ENCODE measurements at regions not wholly inside any gene's neighbourhood (a gene's known extent, or its start where the extent isn't known, plus 50 kb on each side); places are given as distances from the start of the nearest gene placed in this dataset.

DNA sequence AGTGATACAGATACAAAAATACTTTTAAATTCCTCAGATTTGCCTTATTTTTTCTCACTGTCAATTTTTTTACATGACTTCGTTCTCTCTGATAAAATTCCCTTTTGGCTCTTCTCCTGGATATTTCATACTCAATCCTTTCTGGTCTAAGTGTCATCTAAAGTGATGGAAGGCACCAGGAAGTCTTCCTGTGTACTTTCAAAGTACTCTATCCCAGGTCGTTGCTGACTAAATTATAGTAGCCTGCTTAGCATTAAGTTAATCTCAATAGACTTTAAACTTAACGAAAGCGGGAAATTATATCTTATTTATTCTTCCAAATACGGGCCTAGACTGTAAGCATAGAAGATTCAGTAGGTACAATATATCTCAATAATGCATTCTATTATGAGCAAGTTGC is 67.8 kb downstream of the CASP12 start:
- no peak for DNase-seq

DNA sequence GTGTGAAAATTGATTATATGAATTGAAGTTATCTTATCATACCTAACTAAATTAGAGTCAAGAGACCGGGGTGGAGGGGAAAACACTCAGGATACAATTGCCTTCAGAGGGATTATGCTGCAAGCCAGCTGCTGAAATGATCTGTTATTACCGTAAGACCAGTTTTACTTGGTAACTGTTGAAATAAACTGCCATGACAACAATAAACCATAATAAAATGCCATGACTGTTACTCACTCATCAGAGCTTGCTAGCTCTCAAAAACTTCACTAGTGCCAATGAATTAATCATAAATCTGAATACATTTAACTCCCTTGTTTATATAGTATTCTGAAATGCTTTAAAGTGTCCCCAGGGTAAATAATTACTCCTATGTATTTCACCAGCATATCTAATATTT is 68.2 kb downstream of the CASP12 start:
- DNase-seq: no peak

- DNase-seq: no peak
These were observed 71.5 kb downstream of the CASP12 start for GRCh38 chr11:104826772-104827171.

- no peak for DNase-seq
These were observed 74.6 kb downstream of the CASP12 start for GRCh38 chr11:104823657-104824056.

DNA sequence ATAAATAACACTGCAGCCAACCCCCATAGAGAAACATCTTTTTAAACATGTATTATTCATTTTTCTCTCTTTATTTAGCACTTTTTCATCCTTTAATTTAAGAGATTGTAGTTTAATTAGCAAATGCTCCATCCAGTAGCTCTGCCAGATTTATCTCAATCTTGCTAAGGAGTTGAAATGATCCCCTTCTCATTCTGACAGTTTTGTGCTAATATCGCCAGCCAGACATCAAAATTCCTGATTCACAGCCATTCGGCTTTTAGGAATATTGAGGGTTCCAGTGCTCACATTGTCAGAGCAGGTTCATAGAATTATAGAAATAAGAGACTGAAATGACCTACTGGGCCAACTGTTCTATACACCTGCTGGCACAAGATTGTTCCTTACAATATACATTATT is 77.8 kb downstream of the CASP12 start:
- DNase-seq: no peak

GRCh38 chr11:104819603-104820002 is 78.7 kb downstream of the CASP12 start:
- no peak for DNase-seq

- no peak for DNase-seq
These were observed 79.2 kb downstream of the CASP12 start for GRCh38 chr11:104819107-104819506.

GRCh38 chr11:104817973-104818372 is 80.3 kb downstream of the CASP12 start:
- no peak for DNase-seq

GRCh38 chr11:104813532-104813931 is 84.7 kb downstream of the CASP12 start:
- no peak for DNase-seq

GRCh38 chr11:104812103-104812788 is 86.0 kb downstream of the CASP12 start:
- no peak for DNase-seq

- DNase-seq: no peak
These were observed 94.5 kb downstream of the CASP12 start for GRCh38 chr11:104803776-104804175.

- no peak for DNase-seq
These were observed 99.0 kb downstream of the CASP12 start for GRCh38 chr11:104799251-104799650.

- no peak for DNase-seq
These were observed 99.5 kb downstream of the CASP12 start for GRCh38 chr11:104798789-104799188.

- DNase-seq: no peak
These were observed 102.0 kb downstream of the CASP12 start for GRCh38 chr11:104796301-104796700.

DNA sequence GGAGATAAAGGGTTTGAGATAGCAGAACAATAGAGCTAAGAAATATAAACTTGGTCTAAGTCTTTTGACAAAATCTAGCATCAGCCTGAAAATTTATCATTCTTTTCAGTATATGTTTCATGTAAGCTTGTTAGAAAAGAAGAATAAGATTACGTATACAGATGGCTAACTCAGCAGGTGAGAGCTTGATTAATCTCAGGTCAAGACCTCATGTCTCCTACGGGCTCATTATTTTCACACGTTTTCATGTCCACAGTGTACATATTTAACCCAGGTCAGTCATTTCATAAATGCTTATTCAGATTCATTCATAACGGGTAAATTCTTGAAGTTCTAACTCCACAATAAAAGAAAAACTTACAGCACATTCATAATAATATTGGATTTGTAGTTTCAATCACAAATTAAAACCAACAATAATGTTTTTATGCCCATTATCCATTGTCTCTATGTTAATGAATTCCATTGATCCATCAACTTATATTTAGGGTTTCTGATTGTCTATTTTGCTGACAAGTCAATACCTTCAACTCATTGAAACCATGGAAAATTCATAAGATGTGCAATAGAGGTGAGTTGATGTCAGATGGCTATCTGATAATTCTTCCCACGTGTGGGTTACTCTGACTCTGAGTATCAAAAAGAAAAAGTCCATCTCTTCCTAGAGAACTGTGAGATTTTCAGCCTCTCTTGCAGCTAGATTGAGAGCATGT is 102.6 kb downstream of the CASP12 start:
- no peak for DNase-seq

- no peak for DNase-seq
These were observed 105.4 kb downstream of the CASP12 start for GRCh38 chr11:104792861-104793260.

DNA sequence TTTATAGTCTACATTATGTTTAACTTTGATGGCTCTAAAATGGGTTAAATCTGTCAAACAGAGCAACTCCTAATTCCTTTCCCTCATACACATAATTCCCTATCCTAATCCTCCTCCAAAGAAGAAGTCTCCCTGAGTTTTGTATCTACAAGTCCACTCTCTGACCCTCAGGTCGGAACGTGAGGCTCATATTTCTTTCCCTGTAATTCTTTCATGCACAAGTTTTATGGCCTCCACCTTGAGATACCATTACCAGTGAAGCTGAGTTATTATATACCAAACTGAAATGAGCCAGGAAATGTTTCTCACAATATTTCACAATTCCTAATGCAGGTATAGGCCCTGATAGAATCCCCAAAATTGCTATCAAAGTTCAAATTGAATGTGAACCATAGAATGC is 106.4 kb downstream of the CASP12 start:
- no peak for DNase-seq

DNA sequence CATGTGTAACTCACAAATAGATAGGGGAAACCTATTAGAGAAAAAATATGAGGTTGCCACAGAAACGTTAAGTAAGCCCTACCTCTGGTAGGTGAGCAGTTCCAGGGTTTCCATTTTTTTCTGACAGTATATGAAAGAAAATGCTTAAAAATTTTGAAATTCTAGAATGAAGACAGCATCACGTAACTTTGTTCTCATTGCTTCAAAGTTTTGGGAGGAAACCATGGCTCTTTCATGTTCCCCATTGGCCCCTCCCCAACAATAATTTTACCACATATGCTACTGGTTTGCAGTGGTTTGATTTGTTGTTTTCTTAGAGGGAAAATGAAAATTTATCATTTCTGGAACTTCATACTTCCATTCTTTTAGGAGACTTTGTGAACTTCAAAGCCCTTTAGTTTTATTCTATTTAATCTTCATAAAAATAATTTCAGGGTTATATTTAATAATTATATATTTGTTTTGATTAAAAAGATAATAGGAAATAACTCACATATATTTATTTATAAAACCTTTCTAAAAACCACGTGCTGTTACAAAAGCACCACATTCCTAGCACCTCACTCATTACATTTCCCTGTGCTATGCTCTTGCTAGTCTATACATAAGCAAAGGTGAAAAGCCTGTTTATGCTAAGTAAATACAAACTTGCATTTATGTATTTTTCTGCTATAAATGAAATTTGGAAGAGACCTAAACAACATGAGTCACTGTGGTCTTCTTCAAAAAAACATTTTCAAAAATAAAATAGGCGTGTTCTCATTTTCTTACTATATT is 113.4 kb downstream of the CASP12 start:
- DNase-seq: no peak

- DNase-seq: no peak
These were observed 115.0 kb downstream of the CASP12 start for GRCh38 chr11:104783241-104783640.

GRCh38 chr11:104782377-104782754 is 115.9 kb downstream of the CASP12 start:
- no peak for DNase-seq

DNA sequence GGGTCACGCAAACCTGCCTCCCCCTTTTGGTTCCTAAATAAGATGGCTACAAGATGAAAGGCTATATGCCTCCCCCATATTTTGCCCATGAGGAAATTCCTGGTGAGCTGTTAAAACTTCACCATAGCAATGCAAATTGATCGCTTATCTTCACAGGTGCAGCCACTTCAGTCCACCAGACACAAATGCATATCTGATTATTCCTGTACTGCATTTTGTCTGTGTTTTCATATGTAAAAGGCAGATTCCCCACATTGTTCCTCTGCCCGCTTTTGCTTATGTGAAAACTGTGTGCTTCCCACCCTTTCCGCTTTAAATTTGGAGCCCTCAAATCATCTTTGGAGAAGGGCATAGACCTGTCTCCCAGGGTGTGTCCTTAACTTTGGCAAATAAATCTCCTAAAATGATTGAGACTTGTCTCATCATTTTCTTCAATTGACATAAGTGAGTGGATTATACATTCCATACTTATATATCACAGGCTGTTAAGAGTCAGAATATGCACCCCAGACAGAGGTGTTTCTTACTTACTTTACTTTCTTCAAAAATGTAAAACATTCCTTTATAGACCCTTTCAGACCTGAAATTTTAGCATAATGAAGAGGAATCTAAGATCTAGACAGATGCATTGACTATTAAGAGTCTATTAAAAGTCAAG is 116.4 kb downstream of the CASP12 start:
- no peak for DNase-seq

DNA sequence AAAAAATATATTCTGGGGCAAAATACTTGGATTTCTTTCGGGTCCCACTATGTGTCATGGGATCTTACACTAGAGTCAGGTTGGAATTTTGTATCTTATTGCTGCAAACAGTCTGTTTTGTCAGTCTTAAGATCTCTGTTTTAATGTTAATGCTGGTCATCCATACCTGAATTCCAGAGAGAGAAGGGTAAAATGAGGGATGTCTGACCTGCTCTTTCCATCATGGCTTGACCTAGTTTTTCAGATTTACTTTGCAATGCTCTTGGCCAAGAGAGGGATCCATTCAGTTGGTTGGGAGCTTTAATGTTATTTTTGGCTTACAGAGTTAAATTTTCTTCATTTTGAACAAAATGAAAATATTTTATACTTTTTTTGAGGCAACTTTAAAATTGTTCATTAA is 117.2 kb downstream of the CASP12 start:
- no peak for DNase-seq

GRCh38 chr11:104776501-104777170 is 121.6 kb downstream of the CASP12 start:
- no peak for DNase-seq
